Uterus (tissue), 2 donors: ENCODE measurements at regions not wholly inside any gene's neighbourhood (a gene's known extent, or its start where the extent isn't known, plus 50 kb on each side); places are given as distances from the start of the nearest gene placed in this dataset.
"Not testable (repeated sequence)": the region's sequence is repeated elsewhere in the genome, so short reads cannot be mapped to it uniquely, and the experiment has no call there.

Source experiments
- CTCF ChIP-seq, 4 experiments: fragments of 200-600 bp in 2 of 4; fragments of 450-650 bp in 2 of 4; sonication (generic) in 2 of 4; IDR thresholded peaks; one replicate each; pipeline ENCODE4 v1.5.1; 2016 to 2019; ENCODE audit warnings: antibody characterized with exemption in 4 of 4, mild to moderate bottlenecking in 2 of 4, moderate library complexity in 1 of 4
- POLR2A ChIP-seq, 2 donors: fragments of 450-650 bp; IDR thresholded peaks; one replicate each; pipeline ENCODE4 v1.6.1; 2016; ENCODE audit warnings: antibody characterized with exemption in 2 of 2, mild to moderate bottlenecking in 1 of 2, moderate library complexity in 1 of 2

GRCh38 chr22:15924820-15925219 lies 235.0 kb downstream of the POTEH start:
- TF ChIP-seq POLR2A, CTCF (IDR thresholded peaks at IDR 0.05): not testable (repeated sequence)
